RWPE2 (cell line): ENCODE measurements at regions not wholly inside any gene's neighbourhood (a gene's known extent, or its start where the extent isn't known, plus 50 kb on each side); places are given as distances from the start of the nearest gene placed in this dataset.

Experiments used
- ATAC-seq: fragments of 200-7000 bp; cut with Tn5 transposase; 3 replicates; pipeline ENCODE4 v1.9.1; 2021; ENCODE audit warnings: low read depth
- DNase-seq: peaks from one replicate; pipeline ENCODE4 v3.0.0-alpha.2; 2020; ENCODE audit warnings: low spot score
- H3K27ac ChIP-seq: fragments of 450-650 bp; 2 replicates; pipeline ENCODE4 v1.5.1; 2017; ENCODE audit warnings: mild to moderate bottlenecking; ENCODE audit not compliant: poor library complexity, severe bottlenecking
- H3K27me3 ChIP-seq: fragments of 250-450 bp; sonication (Bioruptor Pico); 2 replicates; pipeline ENCODE4 v1.5.1; 2021; ENCODE audit warnings: mild to moderate bottlenecking, moderate library complexity; ENCODE audit not compliant: insufficient read depth, poor library complexity, severe bottlenecking
- H3K36me3 ChIP-seq: fragments of 250-450 bp; sonication (Bioruptor Pico); 2 replicates; pipeline ENCODE4 v1.5.1; 2020; ENCODE audit warnings: low read depth, mild to moderate bottlenecking, moderate library complexity
- H3K4me1 ChIP-seq: fragments of 250-450 bp; sonication (Bioruptor Pico); 2 replicates; pipeline ENCODE4 v1.5.1; 2021; ENCODE audit warnings: mild to moderate bottlenecking, moderate library complexity; ENCODE audit not compliant: insufficient read depth, poor library complexity, severe bottlenecking
- H3K4me3 ChIP-seq: fragments of 250-450 bp; sonication (Bioruptor Pico); 2 replicates; pipeline ENCODE4 v1.5.1; 2021; ENCODE audit warnings: mild to moderate bottlenecking, moderate library complexity; ENCODE audit not compliant: severe bottlenecking
- H3K9me3 ChIP-seq: fragments of 250-450 bp; sonication (Bioruptor Pico); 2 replicates; pipeline ENCODE4 v1.5.1; 2021; ENCODE audit warnings: mild to moderate bottlenecking, moderate library complexity; ENCODE audit not compliant: severe bottlenecking
- CTCF ChIP-seq: fragments of 450-650 bp; IDR thresholded peaks from one replicate; pipeline ENCODE4 v1.5.1; 2017; ENCODE audit warnings: mild to moderate bottlenecking, moderate library complexity; ENCODE audit not compliant: poor library complexity, severe bottlenecking

- Histone ChIP-seq H3K4me3 (no peak overlapping the region), H3K9me3 (no peaks in the 10 kb centered on the region), H3K27ac (no peak overlapping the region), H3K27me3 (no peaks in the 10 kb centered on the region), H3K36me3 (no peaks in the 10 kb centered on the region), H3K4me1 (no peaks in the 10 kb centered on the region)
- DNase-seq = no peak
- no peak for TF ChIP-seq CTCF
- ATAC-seq = no peak
Measured at GRCh38 chr2:196354186-196354585, 182.8 kb upstream of the STK17B start.

GRCh38 chr2:196356332-196356731 is 185.0 kb upstream of the STK17B start:
- Histone ChIP-seq H3K27me3 (no peaks in the 10 kb centered on the region), H3K4me3 (no peak overlapping the region), H3K36me3 (no peaks in the 10 kb centered on the region), H3K4me1 (no peaks in the 10 kb centered on the region), H3K9me3 (no peaks in the 10 kb centered on the region), H3K27ac (no peak overlapping the region)
- TF ChIP-seq CTCF = no peak
- DNase-seq (no peak), ATAC-seq (no peak)

GRCh38 chr2:196360650-196361049 is 189.3 kb upstream of the STK17B start:
- no peak for TF ChIP-seq CTCF
- ATAC-seq = no peak
- Histone ChIP-seq H3K4me3 (no peak overlapping the region), H3K4me1 (peaks cover 4% of the 10 kb centered on the region), H3K27ac (no peak overlapping the region), H3K27me3 (no peaks in the 10 kb centered on the region), H3K36me3 (no peaks in the 10 kb centered on the region), H3K9me3 (no peaks in the 10 kb centered on the region)
- no peak for DNase-seq

GRCh38 chr2:196361606-196362326 is 190.4 kb upstream of the STK17B start:
- H3K9me3 ChIP-seq = no peaks in the 10 kb centered on the region
- H3K27me3 ChIP-seq = no peaks in the 10 kb centered on the region
- TF ChIP-seq CTCF = no peak
- no peak for DNase-seq
- H3K4me3 ChIP-seq = no peak overlapping the region
- H3K27ac ChIP-seq = no peak overlapping the region
- H3K4me1 ChIP-seq = peaks cover 4% of the 10 kb centered on the region
- no peaks in the 10 kb centered on the region for H3K36me3 ChIP-seq
- peak; percentile 66; the same call in 2 of the 3 replicates for ATAC-seq

- H3K36me3 ChIP-seq = no peaks in the 10 kb centered on the region
- H3K4me1 ChIP-seq = peaks cover 4% of the 10 kb centered on the region
- ATAC-seq (no peak), DNase-seq (no peak)
- TF ChIP-seq CTCF = no peak
- no peak overlapping the region for H3K27ac ChIP-seq
- H3K4me3 ChIP-seq = no peak overlapping the region
- H3K27me3 ChIP-seq = no peaks in the 10 kb centered on the region
- H3K9me3 ChIP-seq = no peaks in the 10 kb centered on the region
Measured at GRCh38 chr2:196362973-196363549, 191.7 kb upstream of the STK17B start.
